Suprapubic skin (tissue), 4 donors: ENCODE measurements at regions not wholly inside any gene's neighbourhood (a gene's known extent, or its start where the extent isn't known, plus 50 kb on each side); places are given as distances from the start of the nearest gene placed in this dataset.

Experiments used
- POLR2A ChIP-seq, 2 donors: fragments of 450-650 bp; IDR thresholded peaks; one replicate each; pipeline ENCODE4 v1.6.1; 2017; ENCODE audit warnings: antibody characterized with exemption in 2 of 2, mild to moderate bottlenecking in 2 of 2, moderate library complexity in 2 of 2
- POLR2AphosphoS5 ChIP-seq, 3 donors: sonication (generic); formaldehyde crosslinking; IDR thresholded peaks; one replicate each; pipeline ENCODE4 v1.6.1; 2017; ENCODE audit warnings: antibody characterized with exemption in 3 of 3
- TF ChIP-seq, protein P1 (sequence below), 2 donors: fragments of 200-600 bp in 1 of 2; fragments of 450-650 bp in 1 of 2; sonication (generic) in 1 of 2; IDR thresholded peaks; one replicate each; pipeline ENCODE4 v1.5.1; 2016 to 2019; ENCODE audit warnings: antibody characterized with exemption in 2 of 2, mild to moderate bottlenecking in 1 of 2, moderate library complexity in 1 of 2

DNA sequence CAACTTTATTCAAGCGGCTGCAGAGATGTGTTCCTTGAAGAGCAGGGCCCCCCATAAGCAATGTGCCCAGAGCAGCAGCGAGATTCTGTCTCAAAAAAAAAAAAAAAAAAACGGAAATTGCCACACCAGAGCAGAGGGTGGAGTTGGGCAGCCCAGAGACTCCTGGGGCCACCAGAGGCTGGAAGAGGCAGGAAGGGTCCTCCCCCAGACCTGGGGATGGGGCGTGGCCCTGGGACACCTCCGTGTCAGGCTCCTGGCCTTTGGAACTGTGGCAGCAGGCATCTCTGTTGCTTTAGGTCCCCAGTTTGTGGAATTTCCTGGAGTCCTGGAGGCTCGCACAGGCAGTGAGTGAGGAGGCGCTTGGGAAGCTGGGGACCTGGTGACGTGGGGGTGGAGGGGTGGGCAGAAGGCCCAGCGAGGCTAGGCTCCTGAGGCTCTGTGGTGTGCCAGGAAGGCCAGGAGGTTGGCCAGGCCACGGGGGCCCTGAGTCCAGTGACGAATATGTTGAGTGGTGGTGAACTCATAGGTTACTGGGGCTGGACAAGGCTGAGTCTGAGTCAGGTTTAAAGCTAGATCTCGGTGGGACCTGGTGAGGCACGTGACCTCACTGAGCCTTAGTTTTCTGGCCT is 735.6 kb downstream of the BRD1 start:
- TF ChIP-seq POLR2AphosphoS5 (IDR thresholded peaks at IDR 0.05) (no peak), POLR2A (IDR thresholded peaks at IDR 0.05) (no peak)
- TF ChIP-seq, protein P1, sequence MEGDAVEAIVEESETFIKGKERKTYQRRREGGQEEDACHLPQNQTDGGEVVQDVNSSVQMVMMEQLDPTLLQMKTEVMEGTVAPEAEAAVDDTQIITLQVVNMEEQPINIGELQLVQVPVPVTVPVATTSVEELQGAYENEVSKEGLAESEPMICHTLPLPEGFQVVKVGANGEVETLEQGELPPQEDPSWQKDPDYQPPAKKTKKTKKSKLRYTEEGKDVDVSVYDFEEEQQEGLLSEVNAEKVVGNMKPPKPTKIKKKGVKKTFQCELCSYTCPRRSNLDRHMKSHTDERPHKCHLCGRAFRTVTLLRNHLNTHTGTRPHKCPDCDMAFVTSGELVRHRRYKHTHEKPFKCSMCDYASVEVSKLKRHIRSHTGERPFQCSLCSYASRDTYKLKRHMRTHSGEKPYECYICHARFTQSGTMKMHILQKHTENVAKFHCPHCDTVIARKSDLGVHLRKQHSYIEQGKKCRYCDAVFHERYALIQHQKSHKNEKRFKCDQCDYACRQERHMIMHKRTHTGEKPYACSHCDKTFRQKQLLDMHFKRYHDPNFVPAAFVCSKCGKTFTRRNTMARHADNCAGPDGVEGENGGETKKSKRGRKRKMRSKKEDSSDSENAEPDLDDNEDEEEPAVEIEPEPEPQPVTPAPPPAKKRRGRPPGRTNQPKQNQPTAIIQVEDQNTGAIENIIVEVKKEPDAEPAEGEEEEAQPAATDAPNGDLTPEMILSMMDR (IDR thresholded peaks at IDR 0.05): no peak
